ENCODE measurements at regions not wholly inside any gene's neighbourhood (a gene's known extent, or its start where the extent isn't known, plus 50 kb on each side); places are given as distances from the start of the nearest gene placed in this dataset.

DNA sequence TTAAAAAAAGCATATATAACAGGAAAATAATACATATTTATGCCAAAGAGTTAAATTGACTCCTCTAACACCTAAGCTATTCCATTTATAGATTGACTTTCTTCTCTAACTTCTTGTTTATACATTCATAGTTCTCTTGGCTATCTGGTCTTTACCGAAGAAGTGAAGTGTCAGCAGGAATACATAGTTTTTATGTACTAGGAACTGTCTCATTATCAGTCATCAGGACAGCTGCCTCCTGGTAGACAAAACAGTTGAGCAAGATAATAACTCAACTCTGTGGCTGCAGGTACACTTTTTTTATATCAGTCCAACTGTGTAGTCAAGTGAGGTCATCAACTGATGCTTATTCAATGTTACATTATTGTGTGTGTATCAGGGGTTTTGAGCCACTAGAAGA is 1436.0 kb upstream of the NUDT12 start:
- DNase-seq, result no peak
- Histone ChIP-seq H3K36me3 (replicated peaks) (no peaks in the 10 kb centered on the region), H3K27ac (no peak overlapping the region), H3K4me3 (ENCODE audit: low read depth, low read length) (no peak overlapping the region), H3K27me3 (replicated peaks) (no peaks in the 10 kb centered on the region)
- in situ Hi-C loops (cut with HindIII; ENCODE audit: low pct_ligation_motif_present, low sequenced_read_pairs), result no loop called here
- TF ChIP-seq, protein P1, sequence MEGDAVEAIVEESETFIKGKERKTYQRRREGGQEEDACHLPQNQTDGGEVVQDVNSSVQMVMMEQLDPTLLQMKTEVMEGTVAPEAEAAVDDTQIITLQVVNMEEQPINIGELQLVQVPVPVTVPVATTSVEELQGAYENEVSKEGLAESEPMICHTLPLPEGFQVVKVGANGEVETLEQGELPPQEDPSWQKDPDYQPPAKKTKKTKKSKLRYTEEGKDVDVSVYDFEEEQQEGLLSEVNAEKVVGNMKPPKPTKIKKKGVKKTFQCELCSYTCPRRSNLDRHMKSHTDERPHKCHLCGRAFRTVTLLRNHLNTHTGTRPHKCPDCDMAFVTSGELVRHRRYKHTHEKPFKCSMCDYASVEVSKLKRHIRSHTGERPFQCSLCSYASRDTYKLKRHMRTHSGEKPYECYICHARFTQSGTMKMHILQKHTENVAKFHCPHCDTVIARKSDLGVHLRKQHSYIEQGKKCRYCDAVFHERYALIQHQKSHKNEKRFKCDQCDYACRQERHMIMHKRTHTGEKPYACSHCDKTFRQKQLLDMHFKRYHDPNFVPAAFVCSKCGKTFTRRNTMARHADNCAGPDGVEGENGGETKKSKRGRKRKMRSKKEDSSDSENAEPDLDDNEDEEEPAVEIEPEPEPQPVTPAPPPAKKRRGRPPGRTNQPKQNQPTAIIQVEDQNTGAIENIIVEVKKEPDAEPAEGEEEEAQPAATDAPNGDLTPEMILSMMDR (IDR thresholded peaks at IDR 0.05; ENCODE audit: low read depth, low read length, missing control alignments), result no peak

DNA sequence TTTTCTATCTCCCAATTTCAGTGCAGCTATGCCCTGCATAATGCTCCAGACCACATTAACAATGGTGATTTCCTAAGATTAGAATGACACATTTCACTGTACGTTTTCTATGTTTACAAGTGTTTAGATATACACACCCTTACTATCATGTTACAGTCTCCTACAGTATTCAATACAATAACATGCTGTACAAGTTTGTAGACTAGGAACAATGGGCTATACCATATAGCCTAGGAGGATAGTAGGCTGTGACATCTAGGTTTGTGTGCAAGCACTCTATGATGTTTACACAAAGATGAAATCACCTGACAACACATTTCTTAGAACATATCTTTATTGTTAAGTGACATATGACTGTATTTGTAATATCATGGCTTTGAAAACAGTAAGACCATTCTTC is 1435.6 kb upstream of the NUDT12 start:
- TF ChIP-seq, protein P1 (IDR thresholded peaks at IDR 0.05; ENCODE audit: low read depth, low read length, missing control alignments), result no peak
- Histone ChIP-seq H3K4me3 (ENCODE audit: low read depth, low read length) (no peak overlapping the region), H3K27me3 (replicated peaks) (no peaks in the 10 kb centered on the region), H3K27ac (no peak overlapping the region), H3K36me3 (replicated peaks) (no peaks in the 10 kb centered on the region)
- no peak for DNase-seq
- in situ Hi-C loops (cut with HindIII; ENCODE audit: low pct_ligation_motif_present, low sequenced_read_pairs), result no loop called here

DNA sequence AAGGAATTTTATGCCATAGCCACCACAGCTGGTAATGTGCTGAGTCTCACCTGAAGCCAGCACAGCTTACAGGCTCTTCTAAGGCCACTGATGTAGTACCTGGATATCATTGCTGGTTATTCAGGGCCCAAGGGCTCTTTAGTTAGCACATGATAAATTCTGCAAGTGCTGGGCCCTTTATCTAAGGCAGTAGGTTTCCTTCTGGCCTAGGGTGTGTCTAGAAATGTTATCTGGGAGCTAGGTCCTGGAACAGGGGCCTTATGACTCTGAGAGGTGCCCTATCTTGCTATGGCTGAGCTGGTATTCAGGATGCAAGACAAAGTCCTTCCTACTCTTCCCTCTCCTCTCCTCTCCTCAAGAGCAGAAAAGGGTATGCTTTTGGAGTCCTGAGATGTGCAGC is 1424.5 kb upstream of the NUDT12 start:
- TF ChIP-seq, protein P1 (IDR thresholded peaks at IDR 0.05; ENCODE audit: low read depth, low read length, missing control alignments), result no peak
- Histone ChIP-seq H3K27me3 (replicated peaks) (no peaks in the 10 kb centered on the region), H3K27ac (no peak overlapping the region), H3K4me3 (ENCODE audit: low read depth, low read length) (no peak overlapping the region), H3K36me3 (replicated peaks) (no peaks in the 10 kb centered on the region)
- in situ Hi-C loops (cut with HindIII; ENCODE audit: low pct_ligation_motif_present, low sequenced_read_pairs), result no loop called here
- no peak for DNase-seq

DNA sequence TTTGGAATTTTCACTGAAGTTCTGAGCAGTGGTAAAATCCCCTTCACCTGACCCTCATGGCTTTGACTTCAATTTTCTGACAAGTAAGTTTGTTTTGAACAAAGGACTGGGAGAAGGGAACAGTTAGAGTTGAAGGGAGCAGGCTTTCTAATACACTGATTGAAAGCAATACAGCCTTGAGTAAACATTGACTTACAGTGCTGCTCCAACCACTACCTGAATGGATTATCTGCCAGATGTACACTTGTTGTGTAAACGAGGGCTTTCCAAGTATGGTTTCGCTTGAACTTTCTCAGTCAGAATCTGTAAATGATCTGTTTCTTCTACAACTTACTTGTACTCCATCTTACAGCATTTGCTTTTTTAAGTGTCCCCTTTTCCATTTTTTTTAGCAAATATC is 1414.9 kb upstream of the NUDT12 start:
- TF ChIP-seq, protein P1 (IDR thresholded peaks at IDR 0.05; ENCODE audit: low read depth, low read length, missing control alignments), result no peak
- Histone ChIP-seq H3K36me3 (replicated peaks) (no peaks in the 10 kb centered on the region), H3K27me3 (replicated peaks) (no peaks in the 10 kb centered on the region), H3K4me3 (ENCODE audit: low read depth, low read length) (no peak overlapping the region), H3K27ac (no peak overlapping the region)
- DNase-seq, result no peak
- in situ Hi-C loops (cut with HindIII; ENCODE audit: low pct_ligation_motif_present, low sequenced_read_pairs), result no loop called here

DNA sequence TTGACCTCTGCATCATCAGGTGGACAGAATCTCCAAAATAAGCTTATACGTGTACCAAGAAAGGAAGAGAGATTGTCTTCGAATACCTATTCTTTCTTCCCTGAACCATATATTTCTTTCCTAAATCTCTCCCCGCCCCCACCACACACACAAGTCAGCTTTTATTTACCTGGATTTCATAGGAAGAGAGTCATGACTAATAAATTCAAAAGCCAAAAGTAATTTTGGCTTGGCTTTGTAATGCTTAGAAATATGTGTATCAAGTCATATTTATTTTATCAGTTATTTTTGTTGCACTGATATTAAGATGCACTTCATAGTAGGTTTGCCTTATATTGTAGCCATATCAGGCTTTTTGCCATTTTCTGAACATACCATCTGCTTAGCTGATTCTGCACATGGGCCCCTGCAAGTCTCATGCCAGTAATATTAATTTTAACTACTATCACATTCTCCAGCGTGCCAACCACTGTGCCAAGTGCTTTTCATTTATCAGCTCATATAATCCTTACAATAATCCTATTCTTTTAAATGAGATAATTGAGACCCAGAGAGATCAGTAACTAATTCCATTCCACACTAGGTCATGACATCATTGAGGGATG is 1405.3 kb upstream of the NUDT12 start:
- no peak for DNase-seq
- Histone ChIP-seq H3K27me3 (replicated peaks) (no peaks in the 10 kb centered on the region), H3K36me3 (replicated peaks) (no peaks in the 10 kb centered on the region), H3K4me3 (ENCODE audit: low read depth, low read length) (no peak overlapping the region), H3K27ac (no peak overlapping the region)
- in situ Hi-C loops (cut with HindIII; ENCODE audit: low pct_ligation_motif_present, low sequenced_read_pairs), result no loop called here
- TF ChIP-seq, protein P1 (IDR thresholded peaks at IDR 0.05; ENCODE audit: low read depth, low read length, missing control alignments), result no peak

DNA sequence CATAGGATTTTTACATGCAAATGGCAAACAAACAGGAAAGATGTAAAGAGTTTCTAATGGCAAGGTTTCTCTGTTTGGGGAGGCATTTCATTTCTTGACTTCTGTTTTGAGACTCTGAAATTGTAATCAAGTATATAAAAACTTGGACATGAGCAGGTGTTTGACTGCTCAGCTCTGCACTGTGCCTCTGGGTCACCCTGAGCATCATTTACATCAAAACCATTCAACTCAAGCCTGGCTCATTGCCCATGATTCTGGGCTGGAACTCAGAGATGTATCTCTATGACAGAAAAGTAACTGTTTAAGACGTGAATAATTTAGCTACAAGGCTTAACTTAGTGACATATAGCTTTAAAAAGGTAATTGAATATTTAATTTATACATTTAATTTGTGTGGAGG is 1402.4 kb upstream of the NUDT12 start:
- Histone ChIP-seq H3K27me3 (replicated peaks) (no peaks in the 10 kb centered on the region), H3K36me3 (replicated peaks) (no peaks in the 10 kb centered on the region), H3K27ac (no peak overlapping the region), H3K4me3 (ENCODE audit: low read depth, low read length) (no peak overlapping the region)
- in situ Hi-C loops (cut with HindIII; ENCODE audit: low pct_ligation_motif_present, low sequenced_read_pairs), result no loop called here
- no peak for DNase-seq
- TF ChIP-seq, protein P1 (IDR thresholded peaks at IDR 0.05; ENCODE audit: low read depth, low read length, missing control alignments), result no peak
